Spleen (tissue), 7 donors: ENCODE measurements at regions not wholly inside any gene's neighbourhood (a gene's known extent, or its start where the extent isn't known, plus 50 kb on each side); places are given as distances from the start of the nearest gene placed in this dataset.

Source experiments
- POLR2A ChIP-seq, 3 donors: fragments of 450-650 bp; IDR thresholded peaks; one replicate each; pipeline ENCODE4 v1.5.1; 2017; ENCODE audit warnings: antibody characterized with exemption in 3 of 3, mild to moderate bottlenecking in 1 of 3
- TF ChIP-seq, protein P1 (sequence below), 11 experiments: fragments of 200-600 bp in 7 of 11; fragments of 450-650 bp in 4 of 11; sonication (generic) in 4 of 11; IDR thresholded peaks in 8 of 11; conservative IDR thresholded peaks in 3 of 11; 1 replicate in 7 of 11; 2 replicates in 4 of 11; pipeline versions ENCODE4 v1.4.0 to v1.8.0; 2016 to 2021; ENCODE audit warnings: antibody characterized with exemption in 11 of 11, inconsistent platforms in 4 of 11, mild to moderate bottlenecking in 1 of 11
- donor health status: DM: no; HTN: no; CAD: no; lungs with moderate emphysema.
- donor health status: DM: no; HTN: no; CAD: no.
- donor health status: DM: no; HTN: no; CAD: no.

DNA sequence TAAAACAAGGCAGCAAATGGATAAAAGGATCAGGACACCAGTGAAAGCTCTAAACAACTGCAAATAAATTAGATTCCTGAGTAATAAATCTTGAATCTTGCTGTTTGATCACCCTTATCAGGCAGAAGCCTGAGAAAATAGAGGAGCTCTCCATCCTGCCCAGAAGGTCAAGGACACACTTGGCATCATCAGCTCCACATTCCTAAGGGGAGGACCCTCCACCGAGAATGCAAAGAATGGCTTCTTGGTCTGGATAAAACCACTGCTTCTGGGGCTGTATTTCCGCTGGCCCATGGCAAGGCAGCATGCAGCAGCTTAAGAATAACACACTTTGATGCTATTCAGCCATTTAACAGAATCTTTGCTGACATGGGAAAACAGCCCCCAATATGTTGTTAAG lies 108.9 kb upstream of the TSC22D2 start:
- TF ChIP-seq, protein P1, sequence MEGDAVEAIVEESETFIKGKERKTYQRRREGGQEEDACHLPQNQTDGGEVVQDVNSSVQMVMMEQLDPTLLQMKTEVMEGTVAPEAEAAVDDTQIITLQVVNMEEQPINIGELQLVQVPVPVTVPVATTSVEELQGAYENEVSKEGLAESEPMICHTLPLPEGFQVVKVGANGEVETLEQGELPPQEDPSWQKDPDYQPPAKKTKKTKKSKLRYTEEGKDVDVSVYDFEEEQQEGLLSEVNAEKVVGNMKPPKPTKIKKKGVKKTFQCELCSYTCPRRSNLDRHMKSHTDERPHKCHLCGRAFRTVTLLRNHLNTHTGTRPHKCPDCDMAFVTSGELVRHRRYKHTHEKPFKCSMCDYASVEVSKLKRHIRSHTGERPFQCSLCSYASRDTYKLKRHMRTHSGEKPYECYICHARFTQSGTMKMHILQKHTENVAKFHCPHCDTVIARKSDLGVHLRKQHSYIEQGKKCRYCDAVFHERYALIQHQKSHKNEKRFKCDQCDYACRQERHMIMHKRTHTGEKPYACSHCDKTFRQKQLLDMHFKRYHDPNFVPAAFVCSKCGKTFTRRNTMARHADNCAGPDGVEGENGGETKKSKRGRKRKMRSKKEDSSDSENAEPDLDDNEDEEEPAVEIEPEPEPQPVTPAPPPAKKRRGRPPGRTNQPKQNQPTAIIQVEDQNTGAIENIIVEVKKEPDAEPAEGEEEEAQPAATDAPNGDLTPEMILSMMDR (IDR thresholded peaks at IDR 0.05 in 8 of 11, conservative IDR thresholded peaks at IDR 0.05 in 3 of 11), result no peak
- TF ChIP-seq POLR2A (IDR thresholded peaks at IDR 0.05), result no peak
